Small intestine (tissue), 7 donors: ENCODE measurements at regions not wholly inside any gene's neighbourhood (a gene's known extent, or its start where the extent isn't known, plus 50 kb on each side); places are given as distances from the start of the nearest gene placed in this dataset.
"Not testable (repeated sequence)": the region's sequence is repeated elsewhere in the genome, so short reads cannot be mapped to it uniquely, and the experiment has no call there.

ENCODE experiments used
- DNase-seq, 2 donors: peaks; one replicate each; pipeline versions ENCODE4 v3.0.0 to v3.0.0-alpha.2; 2013
- FAIRE-seq: peaks from 2 replicates; lab custom pipeline; 2012; peaks lifted over from hg19 to GRCh38; lab: Jason Lieb, UNC
- H3K27ac ChIP-seq, 3 donors: one replicate each; pipeline ENCODE4 v1.5.1; 2013; ENCODE audit warnings: low read length in 2 of 3, mild to moderate bottlenecking in 2 of 3, control low read depth in 1 of 3, inconsistent platforms in 1 of 3, low read depth in 1 of 3, moderate library complexity in 1 of 3
- H3K27me3 ChIP-seq, 3 donors: one replicate each; pipeline ENCODE4 v1.6.1; 2013; ENCODE audit warnings: low read length in 3 of 3, inconsistent platforms in 1 of 3; ENCODE audit not compliant: control insufficient read depth in 3 of 3, insufficient read depth in 3 of 3
- H3K36me3 ChIP-seq, 3 donors: one replicate each; pipeline ENCODE4 v1.6.1; 2013; ENCODE audit warnings: low read length in 3 of 3, inconsistent platforms in 1 of 3, low read depth in 1 of 3, mild to moderate bottlenecking in 1 of 3, moderate library complexity in 1 of 3; ENCODE audit not compliant: control insufficient read depth in 3 of 3, insufficient read depth in 2 of 3
- H3K4me1 ChIP-seq, 3 donors: one replicate each; pipeline ENCODE4 v1.6.1; 2013; ENCODE audit warnings: low read length in 2 of 3, inconsistent platforms in 1 of 3, low read depth in 1 of 3, mild to moderate bottlenecking in 1 of 3, moderate library complexity in 1 of 3; ENCODE audit not compliant: control insufficient read depth in 3 of 3, insufficient read depth in 2 of 3
- H3K4me3 ChIP-seq, 3 donors: one replicate each; pipeline ENCODE4 v1.5.1; 2013; ENCODE audit warnings: low read length in 3 of 3, control low read depth in 1 of 3, inconsistent platforms in 1 of 3, low read depth in 1 of 3, mild to moderate bottlenecking in 1 of 3, moderate library complexity in 1 of 3
- H3K9me3 ChIP-seq, 2 donors: one replicate each; pipeline ENCODE4 v1.6.1; 2013; ENCODE audit warnings: low read depth in 1 of 2, low read length in 1 of 2; ENCODE audit not compliant: control insufficient read depth in 2 of 2, insufficient read depth in 1 of 2
- WGBS, 3 donors: extraction: QIAGEN DNeasy Blood & Tissue Kit; methylation state at CpG; one replicate each; pipeline ENCODE4 v1.1.7; 2013; 5-methylcytosine and 5-hydroxymethylcytosine counted together
- donor health status: healthy with polysubstance abuse.
- donor health status: control.
- donor health status: control.
- donor health status: Bipolar disorder and iron deficiency.
- donor health status: healthy.

GRCh38 chr2:185522472-185522871, 216.1 kb upstream of the FSIP2 start:
- Histone ChIP-seq H3K27me3 (no peaks in the 10 kb centered on the region), H3K9me3 (peaks cover 0 to 18% of the 10 kb centered on the region in 2 donors), H3K4me1 (no peaks in the 10 kb centered on the region), H3K27ac (no peak overlapping the region), H3K4me3 (no peak overlapping the region), H3K36me3 (no peaks in the 10 kb centered on the region)
- 71 to 73% (median 73%) methylated on average over 6 of the region's 6 CpGs for WGBS, 3 donors
- FAIRE-seq: no peak
- no peak for DNase-seq

GRCh38 chr2:185524242-185524641, 214.4 kb upstream of the FSIP2 start:
- FAIRE-seq: not testable (repeated sequence)

GRCh38 chr2:185526161-185526560, 212.4 kb upstream of the FSIP2 start:
- no peaks in the 10 kb centered on the region for H3K36me3 ChIP-seq
- H3K4me3 ChIP-seq: no peak overlapping the region
- 92 to 97% (median 97%) methylated on average over 1 of the region's 1 CpG for WGBS, 3 donors
- no peak for FAIRE-seq
- no peaks in the 10 kb centered on the region for H3K27me3 ChIP-seq
- peaks cover 0 to 9% of the 10 kb centered on the region in 2 donors for H3K9me3 ChIP-seq
- no peak overlapping the region for H3K27ac ChIP-seq
- DNase-seq: no peak
- no peaks in the 10 kb centered on the region for H3K4me1 ChIP-seq

More at GRCh38 chr2:185524242-185524641, 214.4 kb upstream of the FSIP2 start:
- not testable (repeated sequence) for H3K27me3 ChIP-seq, H3K4me1 ChIP-seq, H3K4me3 ChIP-seq, H3K9me3 ChIP-seq, H3K36me3 ChIP-seq, H3K27ac ChIP-seq
- DNase-seq: peak in 1 of 2 donors; percentile 3
- WGBS, 3 donors: 51 to 67% (median 57%) methylated on average over 2 of the region's 2 CpGs

- no peaks in the 10 kb centered on the region for H3K36me3 ChIP-seq
- DNase-seq (no peak), FAIRE-seq (no peak)
- H3K9me3 ChIP-seq: no peaks in the 10 kb centered on the region
- no peak overlapping the region for H3K4me3 ChIP-seq
- no peaks in the 10 kb centered on the region for H3K27me3 ChIP-seq
- no peak overlapping the region for H3K27ac ChIP-seq
- WGBS, 3 donors: 65 to 73% (median 66%) methylated on average over 2 of the region's 2 CpGs
- no peaks in the 10 kb centered on the region for H3K4me1 ChIP-seq
Observed at GRCh38 chr2:185531721-185532120, 206.9 kb upstream of the FSIP2 start.

GRCh38 chr2:185537689-185538088, 200.9 kb upstream of the FSIP2 start:
- no peaks in the 10 kb centered on the region for H3K27me3 ChIP-seq
- DNase-seq: no peak
- FAIRE-seq: no peak
- no peaks in the 10 kb centered on the region for H3K9me3 ChIP-seq
- H3K36me3 ChIP-seq: no peaks in the 10 kb centered on the region
- no peaks in the 10 kb centered on the region for H3K4me1 ChIP-seq
- WGBS, 3 donors: 76 to 82% (median 79%) methylated on average over 2 of the region's 2 CpGs
- no peak overlapping the region for H3K27ac ChIP-seq
- no peak overlapping the region for H3K4me3 ChIP-seq

GRCh38 chr2:185567196-185567595, 171.4 kb upstream of the FSIP2 start:
- Histone ChIP-seq H3K27me3 (no peaks in the 10 kb centered on the region), H3K9me3 (no peaks in the 10 kb centered on the region), H3K27ac (no peak overlapping the region), H3K4me3 (no peak overlapping the region), H3K4me1 (no peaks in the 10 kb centered on the region), H3K36me3 (no peaks in the 10 kb centered on the region)
- 65 to 78% (median 76%) methylated on average over 2 of the region's 2 CpGs for WGBS, 3 donors
- DNase-seq (no peak), FAIRE-seq (no peak)

- H3K27ac ChIP-seq: no peak overlapping the region
- no peaks in the 10 kb centered on the region for H3K9me3 ChIP-seq
- no peaks in the 10 kb centered on the region for H3K27me3 ChIP-seq
- FAIRE-seq: no peak
- no peaks in the 10 kb centered on the region for H3K36me3 ChIP-seq
- 79 to 85% (median 82%) methylated on average over 8 of the region's 8 CpGs for WGBS, 3 donors
- DNase-seq: no peak
- H3K4me1 ChIP-seq: no peaks in the 10 kb centered on the region
- H3K4me3 ChIP-seq: no peak overlapping the region
Observed at GRCh38 chr2:185567940-185568339, 170.7 kb upstream of the FSIP2 start.

GRCh38 chr2:185578322-185578721, 160.3 kb upstream of the FSIP2 start:
- no peaks in the 10 kb centered on the region for H3K27me3 ChIP-seq
- no peak overlapping the region for H3K4me3 ChIP-seq
- peaks cover 0 to 4% (median 0%) of the 10 kb centered on the region in 3 donors for H3K4me1 ChIP-seq
- 32 to 58% (median 41%) methylated on average over 3 of the region's 3 CpGs for WGBS, 3 donors
- H3K9me3 ChIP-seq: peaks cover 0 to 4% of the 10 kb centered on the region in 2 donors
- DNase-seq (peak; percentile 20 to 57), FAIRE-seq (no peak)
- no peaks in the 10 kb centered on the region for H3K36me3 ChIP-seq
- H3K27ac ChIP-seq: peak overlapping the region in 1 of 3 donors; percentile 65
